Progenitor cell of endocrine pancreas (in vitro differentiated cells): ENCODE measurements at regions not wholly inside any gene's neighbourhood (a gene's known extent, or its start where the extent isn't known, plus 50 kb on each side); places are given as distances from the start of the nearest gene placed in this dataset.
"Not testable (repeated sequence)": the region's sequence is repeated elsewhere in the genome, so short reads cannot be mapped to it uniquely, and the experiment has no call there.

Experiments used
- DNase-seq: peaks from one replicate; pipeline ENCODE4 v3.0.0; 2021; ENCODE audit warnings: low spot score; ENCODE audit not compliant: unreplicated experiment
- H3K27ac Mint-ChIP-seq: 2 replicates; pipeline ENCODE4 v1.8.0; 2021; ENCODE audit warnings: mild to moderate bottlenecking, moderate library complexity, mixed read lengths
- H3K27me3 Mint-ChIP-seq: 2 replicates; pipeline ENCODE4 v1.8.0; 2021; ENCODE audit warnings: mixed read lengths
- H3K36me3 Mint-ChIP-seq: 2 replicates; pipeline ENCODE4 v1.8.0; 2022; ENCODE audit warnings: mixed read lengths; ENCODE audit not compliant: insufficient read depth
- H3K4me1 Mint-ChIP-seq: 2 replicates; pipeline ENCODE4 v1.8.0; 2021; ENCODE audit warnings: low read depth, mixed read lengths
- H3K4me3 Mint-ChIP-seq: 2 replicates; pipeline ENCODE4 v1.8.0; 2021; ENCODE audit warnings: low read depth, mild to moderate bottlenecking, moderate library complexity, mixed read lengths
- H3K9me3 Mint-ChIP-seq: 2 replicates; pipeline ENCODE4 v1.8.0; 2021; ENCODE audit warnings: low read depth, mixed read lengths
- TF ChIP-seq, protein P1 (sequence below): fragments of 200-600 bp; sonication (generic); IDR thresholded peaks from one replicate; pipeline ENCODE4 v1.5.0; 2021; ENCODE audit warnings: antibody characterized with exemption, mild to moderate bottlenecking; ENCODE audit not compliant: unreplicated experiment

GRCh38 chr11:86167499-86168164 lies 76.9 kb upstream of the EED start:
- Mint-ChIP-seq H3K4me3 (no peak overlapping the region), H3K27me3 (no peaks in the 10 kb centered on the region), H3K4me1 (no peaks in the 10 kb centered on the region), H3K9me3 (no peaks in the 10 kb centered on the region), H3K27ac (no peak overlapping the region), H3K36me3 (no peaks in the 10 kb centered on the region)
- DNase-seq = no peak
- TF ChIP-seq, protein P1, sequence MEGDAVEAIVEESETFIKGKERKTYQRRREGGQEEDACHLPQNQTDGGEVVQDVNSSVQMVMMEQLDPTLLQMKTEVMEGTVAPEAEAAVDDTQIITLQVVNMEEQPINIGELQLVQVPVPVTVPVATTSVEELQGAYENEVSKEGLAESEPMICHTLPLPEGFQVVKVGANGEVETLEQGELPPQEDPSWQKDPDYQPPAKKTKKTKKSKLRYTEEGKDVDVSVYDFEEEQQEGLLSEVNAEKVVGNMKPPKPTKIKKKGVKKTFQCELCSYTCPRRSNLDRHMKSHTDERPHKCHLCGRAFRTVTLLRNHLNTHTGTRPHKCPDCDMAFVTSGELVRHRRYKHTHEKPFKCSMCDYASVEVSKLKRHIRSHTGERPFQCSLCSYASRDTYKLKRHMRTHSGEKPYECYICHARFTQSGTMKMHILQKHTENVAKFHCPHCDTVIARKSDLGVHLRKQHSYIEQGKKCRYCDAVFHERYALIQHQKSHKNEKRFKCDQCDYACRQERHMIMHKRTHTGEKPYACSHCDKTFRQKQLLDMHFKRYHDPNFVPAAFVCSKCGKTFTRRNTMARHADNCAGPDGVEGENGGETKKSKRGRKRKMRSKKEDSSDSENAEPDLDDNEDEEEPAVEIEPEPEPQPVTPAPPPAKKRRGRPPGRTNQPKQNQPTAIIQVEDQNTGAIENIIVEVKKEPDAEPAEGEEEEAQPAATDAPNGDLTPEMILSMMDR = no peak

DNA sequence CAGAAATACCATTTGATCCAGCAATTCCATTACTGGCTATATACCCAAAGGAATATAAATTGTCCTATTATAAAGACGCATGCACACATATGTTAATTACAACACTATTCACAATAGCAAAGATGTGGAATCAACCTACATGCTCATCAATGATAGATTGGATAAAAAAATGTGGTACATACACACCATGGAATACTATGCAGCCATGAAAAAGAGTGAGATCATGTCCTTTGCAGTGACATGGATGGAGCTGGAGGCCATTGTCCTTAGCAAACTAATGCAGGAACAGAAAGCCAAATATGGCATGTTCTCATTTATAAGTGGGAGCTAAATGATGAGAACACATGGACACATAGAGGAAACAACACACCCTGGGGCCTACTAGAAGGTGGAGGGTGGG lies 78.3 kb upstream of the EED start:
- not testable (repeated sequence) for H3K27ac Mint-ChIP-seq, H3K4me3 Mint-ChIP-seq, H3K27me3 Mint-ChIP-seq, H3K36me3 Mint-ChIP-seq, DNase-seq, H3K4me1 Mint-ChIP-seq, H3K9me3 Mint-ChIP-seq

GRCh38 chr11:86164106-86164505 lies 80.4 kb upstream of the EED start:
- Mint-ChIP-seq H3K4me3 (no peak overlapping the region), H3K27ac (no peak overlapping the region), H3K36me3 (no peaks in the 10 kb centered on the region), H3K9me3 (no peaks in the 10 kb centered on the region), H3K4me1 (peaks cover 3% of the 10 kb centered on the region), H3K27me3 (no peaks in the 10 kb centered on the region)
- TF ChIP-seq, protein P1 = no peak
- no peak for DNase-seq

- not testable (repeated sequence) for H3K27ac Mint-ChIP-seq, H3K36me3 Mint-ChIP-seq, H3K4me1 Mint-ChIP-seq, H3K9me3 Mint-ChIP-seq, DNase-seq, H3K27me3 Mint-ChIP-seq, H3K4me3 Mint-ChIP-seq
These were observed 81.2 kb upstream of the EED start for GRCh38 chr11:86163221-86163876.

DNA sequence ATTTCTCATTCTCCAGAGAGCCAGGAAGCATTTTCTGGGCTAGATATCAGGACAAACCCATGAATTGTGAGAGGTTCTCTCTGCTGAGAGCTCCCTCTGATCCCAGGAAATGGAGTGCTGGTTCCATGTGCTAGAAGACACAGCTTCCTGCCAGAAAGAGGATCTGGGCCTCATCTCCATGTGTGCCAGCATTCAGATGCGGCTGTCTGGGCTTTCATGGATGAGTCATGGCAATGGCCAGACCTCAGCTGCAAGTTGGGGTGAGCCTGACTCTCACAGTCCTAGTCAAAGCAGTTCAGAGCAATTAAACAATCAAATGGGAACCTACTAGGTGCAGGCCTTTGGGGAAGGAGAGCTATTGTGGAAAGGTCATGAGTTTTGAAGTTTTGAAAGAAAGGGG lies 82.3 kb upstream of the EED start:
- Mint-ChIP-seq H3K36me3 (no peaks in the 10 kb centered on the region), H3K4me3 (no peak overlapping the region), H3K4me1 (peaks cover 3% of the 10 kb centered on the region), H3K27me3 (no peaks in the 10 kb centered on the region), H3K9me3 (no peaks in the 10 kb centered on the region), H3K27ac (no peak overlapping the region)
- no peak for DNase-seq
- TF ChIP-seq, protein P1 = no peak

- H3K9me3 Mint-ChIP-seq = no peaks in the 10 kb centered on the region
- no peak for DNase-seq
- TF ChIP-seq, protein P1 = no peak
- H3K4me3 Mint-ChIP-seq = no peak overlapping the region
- no peaks in the 10 kb centered on the region for H3K36me3 Mint-ChIP-seq
- H3K27ac Mint-ChIP-seq = no peak overlapping the region
- peaks cover 3% of the 10 kb centered on the region for H3K4me1 Mint-ChIP-seq
- no peaks in the 10 kb centered on the region for H3K27me3 Mint-ChIP-seq
These were observed 82.7 kb upstream of the EED start for GRCh38 chr11:86161837-86162236.
